Activated CD4-positive, alpha-beta T cell treated with anti-CD3 and anti-CD28 coated beads for 24 hours (primary cell): ENCODE measurements at regions not wholly inside any gene's neighbourhood (a gene's known extent, or its start where the extent isn't known, plus 50 kb on each side); places are given as distances from the start of the nearest gene placed in this dataset.
"Not testable (repeated sequence)": the region's sequence is repeated elsewhere in the genome, so short reads cannot be mapped to it uniquely, and the experiment has no call there.

Source experiments
- DNase-seq, 2 donors: peaks; one replicate each; pipeline ENCODE4 v3.0.0-alpha.2; 2020; ENCODE audit warnings: low read depth in 2 of 2

GRCh38 chr2:2896643-2897042, 481.0 kb downstream of the EIPR1 start:
- no peak for DNase-seq

GRCh38 chr2:2896011-2896410, 481.6 kb downstream of the EIPR1 start:
- DNase-seq: no peak

DNA sequence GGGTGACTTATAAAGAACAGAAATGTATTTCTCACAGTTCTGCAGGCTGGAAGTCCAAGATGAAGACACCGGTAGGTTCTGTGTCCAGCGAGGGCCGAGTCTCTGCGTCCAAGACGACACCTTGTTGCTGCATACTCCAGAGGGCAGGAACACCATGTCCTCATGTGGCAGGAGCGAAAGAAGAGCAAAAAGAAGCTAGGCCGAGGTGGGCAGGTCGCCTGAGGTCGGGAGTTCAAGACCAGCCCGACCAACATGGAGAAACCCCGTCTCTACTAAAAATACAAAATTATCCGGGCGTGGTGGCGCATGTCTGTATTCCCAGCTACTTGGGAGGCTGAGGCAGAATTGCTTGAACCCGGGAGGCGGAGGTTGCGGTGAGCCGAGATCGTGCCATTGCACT, 483.6 kb downstream of the EIPR1 start:
- not testable (repeated sequence) for DNase-seq

DNA sequence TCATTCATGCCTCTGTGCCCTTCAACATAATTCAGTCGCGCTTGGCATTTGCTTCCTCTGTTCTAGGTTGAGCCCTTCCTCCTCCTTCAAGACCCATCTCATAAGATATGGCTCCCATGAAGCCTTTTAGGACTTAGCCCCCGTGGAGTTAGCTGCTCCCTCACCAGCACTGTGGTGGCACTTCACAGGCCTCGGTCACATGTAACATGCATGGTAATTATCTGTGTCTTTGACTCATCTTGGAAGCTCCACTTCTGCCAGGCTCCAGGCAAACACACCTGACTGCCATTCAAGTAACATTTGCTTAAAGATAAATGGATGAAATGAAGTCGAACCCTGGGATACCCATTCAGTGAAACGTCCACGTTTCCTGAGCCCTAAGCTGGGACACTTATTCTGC, 484.7 kb downstream of the EIPR1 start:
- DNase-seq: no peak

DNA sequence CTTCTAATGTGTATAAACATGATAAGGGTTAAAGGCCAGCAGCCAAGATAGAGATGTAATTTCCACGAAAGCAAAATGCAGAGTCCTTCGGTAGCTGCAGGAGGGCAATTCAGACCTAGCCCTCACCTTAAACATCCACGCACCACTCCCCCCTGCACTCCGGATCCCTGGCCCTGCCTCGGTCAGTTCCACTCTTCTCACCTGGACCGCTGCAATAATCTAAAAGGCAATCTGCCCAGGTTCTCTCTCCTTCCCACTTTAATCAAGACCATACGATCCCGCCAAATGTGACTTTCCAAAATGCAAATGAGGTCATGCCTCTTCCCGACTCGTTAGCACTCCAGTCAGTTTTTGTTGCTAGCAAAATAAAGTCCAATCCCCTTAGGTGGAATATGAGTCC, 485.2 kb downstream of the EIPR1 start:
- DNase-seq: no peak

DNA sequence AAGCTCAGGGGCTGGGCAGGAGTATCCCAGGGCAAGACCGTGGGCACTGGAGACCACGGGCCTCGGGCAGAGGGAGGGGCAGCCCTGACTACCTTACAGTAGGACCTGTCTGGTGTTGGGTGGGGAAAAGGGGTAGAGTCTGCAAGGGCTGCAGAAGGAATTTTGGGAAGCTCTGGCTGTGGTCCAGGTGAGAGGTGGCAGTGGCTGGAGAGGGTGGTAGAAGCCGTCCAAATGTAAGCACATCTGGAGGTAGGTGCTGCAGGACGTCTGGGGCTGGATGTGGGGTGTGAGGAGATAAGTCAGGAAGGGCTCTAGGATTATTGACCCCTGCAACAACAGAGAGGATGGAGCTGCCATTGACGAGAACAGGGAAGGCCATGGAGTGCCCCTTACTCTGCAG, 486.7 kb downstream of the EIPR1 start:
- DNase-seq: no peak

- DNase-seq: no peak
These were observed 487.4 kb downstream of the EIPR1 start for GRCh38 chr2:2890246-2890645.

DNA sequence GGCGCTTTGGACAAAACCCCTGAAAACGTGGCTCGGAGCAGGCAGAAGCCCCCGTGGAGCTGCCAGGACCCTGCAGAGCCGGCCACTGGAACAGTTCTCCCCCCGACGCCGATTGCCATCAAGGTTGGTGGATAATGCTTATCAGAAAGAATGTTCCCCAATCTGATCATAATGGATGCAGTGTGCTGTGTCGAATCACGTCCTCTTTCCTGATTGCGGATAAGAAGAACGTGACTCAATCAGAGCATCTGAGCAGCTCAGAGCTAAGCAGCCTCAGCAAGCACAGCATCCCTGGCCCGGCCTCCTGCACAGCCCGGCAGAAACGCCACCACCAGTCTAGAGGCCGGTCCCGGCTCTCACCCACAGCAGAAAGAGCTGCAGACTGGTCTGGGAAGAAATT, 488.0 kb downstream of the EIPR1 start:
- DNase-seq: no peak

GRCh38 chr2:2889141-2889540, 488.5 kb downstream of the EIPR1 start:
- DNase-seq: no peak

DNA sequence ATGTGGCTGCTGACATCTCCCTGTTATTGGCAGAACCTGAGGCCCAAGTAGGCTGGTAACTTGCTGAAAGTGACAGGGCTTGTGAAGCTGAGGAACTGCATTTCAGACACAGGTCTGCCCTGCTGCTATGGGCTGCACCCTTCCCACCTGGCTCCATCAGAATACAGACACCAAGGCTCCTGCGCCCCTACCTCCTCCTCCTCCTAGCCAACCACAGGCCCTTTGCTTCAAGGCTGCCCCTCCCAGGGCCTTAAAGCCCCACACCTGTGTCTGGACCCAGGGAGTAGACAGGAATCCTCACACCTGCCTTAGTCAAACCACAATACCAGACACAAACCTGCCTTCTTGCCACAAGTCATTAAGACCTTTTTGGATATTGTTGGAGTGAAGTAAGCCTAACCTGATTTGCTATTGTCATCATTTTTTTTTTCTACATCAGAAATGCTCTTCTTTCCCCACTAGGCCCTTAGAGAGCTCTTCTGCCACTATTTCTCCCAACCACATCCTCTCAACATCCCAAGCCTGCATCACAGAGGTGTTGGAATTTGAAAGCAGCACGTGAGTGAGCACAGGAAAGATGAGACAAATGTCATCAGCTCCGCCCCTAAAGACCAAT, 489.7 kb downstream of the EIPR1 start:
- no peak for DNase-seq

DNA sequence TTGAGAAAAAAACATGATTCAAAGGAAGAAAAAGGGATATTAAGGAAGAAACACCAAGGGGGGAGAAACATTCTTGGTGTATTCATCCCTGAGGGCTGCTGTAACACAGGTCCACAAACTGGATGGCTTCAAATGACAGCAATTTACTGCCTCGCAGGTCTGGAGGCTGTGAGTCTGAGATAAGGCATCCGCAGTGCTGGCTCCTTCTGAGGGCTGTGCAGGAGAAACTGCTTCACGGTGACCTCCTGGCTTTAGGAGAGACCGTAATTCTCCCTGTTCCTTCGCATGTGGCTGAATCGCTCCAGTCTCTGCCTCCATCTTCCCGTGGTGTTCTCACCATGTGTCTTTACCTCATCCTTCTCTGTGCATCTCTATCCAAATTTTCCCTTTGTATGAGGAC, 490.7 kb downstream of the EIPR1 start:
- DNase-seq: no peak

DNA sequence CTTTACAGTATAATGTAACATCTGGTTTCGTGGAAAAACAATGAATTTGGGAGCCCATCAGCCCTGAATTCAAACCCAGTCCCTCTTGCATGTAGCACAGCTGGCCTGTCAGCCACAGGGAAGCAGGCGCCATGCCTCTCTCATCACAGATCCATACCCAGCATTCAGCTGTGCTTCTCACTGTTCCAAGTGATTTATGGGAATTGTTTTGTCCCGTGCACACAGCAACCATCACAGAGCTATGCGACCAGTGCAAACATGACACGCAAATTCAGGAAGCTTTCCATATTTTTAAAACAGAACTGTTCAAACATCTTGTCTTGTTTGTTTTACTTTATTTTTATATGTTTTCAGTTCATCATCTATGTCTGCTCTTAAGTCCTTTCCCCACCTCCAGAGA, 496.1 kb downstream of the EIPR1 start:
- DNase-seq: no peak

- DNase-seq: no peak
These were observed 496.7 kb downstream of the EIPR1 start for GRCh38 chr2:2880938-2881337.

DNA sequence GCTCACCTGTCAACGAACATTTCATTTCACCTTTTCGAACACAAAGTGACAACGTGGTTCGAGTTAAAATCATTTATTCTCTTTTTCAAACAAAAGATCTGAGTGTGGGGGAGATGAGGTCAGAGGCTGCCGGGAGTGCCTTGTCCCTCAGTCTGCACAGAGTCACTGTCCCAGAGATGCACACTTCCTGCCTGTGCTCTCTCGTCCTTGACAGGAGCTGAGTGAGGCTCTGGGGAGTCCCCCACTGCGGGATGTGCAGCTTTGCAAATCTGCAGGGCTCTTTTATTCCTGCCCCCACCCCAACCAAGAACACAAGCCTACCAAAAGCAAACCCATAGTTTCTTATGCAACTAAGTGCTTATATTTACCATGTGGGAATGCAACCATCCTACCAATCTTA, 497.8 kb downstream of the EIPR1 start:
- no peak for DNase-seq

DNA sequence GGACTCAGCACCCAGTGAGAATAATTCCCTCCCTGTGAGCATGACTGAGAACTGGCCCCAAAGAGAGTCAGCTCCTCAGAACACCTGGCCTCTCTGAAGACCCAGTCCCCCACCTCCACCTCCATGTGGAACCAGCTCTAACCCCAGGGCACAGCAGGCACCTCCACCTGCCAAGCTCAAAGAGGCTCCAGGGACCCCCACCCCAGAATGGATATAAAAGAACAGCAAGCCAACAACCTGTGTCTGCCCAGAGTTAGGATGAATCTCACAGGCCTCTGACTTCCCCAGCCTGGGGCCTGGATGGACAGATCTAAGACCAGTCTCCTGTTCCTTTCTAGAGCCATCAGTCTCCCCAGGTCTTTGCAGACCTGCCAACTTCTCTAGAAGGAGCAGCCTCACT, 498.5 kb downstream of the EIPR1 start:
- no peak for DNase-seq

DNA sequence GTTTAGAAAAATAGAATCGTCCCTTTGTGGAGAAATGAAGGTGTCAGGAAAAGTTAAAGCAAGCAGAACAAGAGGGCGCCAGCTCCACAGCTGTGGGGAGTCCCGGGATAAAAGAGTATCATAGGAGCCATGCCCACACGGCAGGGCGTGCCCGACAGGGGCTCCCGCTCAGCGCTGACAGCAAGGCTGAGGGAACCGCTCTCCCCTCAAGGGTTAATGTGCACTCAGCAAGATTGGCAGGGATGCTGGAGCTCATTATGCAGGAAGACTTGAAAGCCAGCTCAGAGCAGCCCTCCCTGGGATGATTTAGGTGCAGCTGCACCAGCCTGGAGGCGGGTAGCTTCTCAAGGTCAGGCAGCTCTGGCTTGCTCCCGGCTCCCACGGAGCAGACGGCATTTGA, 500.2 kb downstream of the EIPR1 start:
- DNase-seq: no peak

GRCh38 chr2:2876331-2877221, 501.0 kb downstream of the EIPR1 start:
- no peak for DNase-seq

GRCh38 chr2:2875831-2876230, 501.8 kb downstream of the EIPR1 start:
- no peak for DNase-seq

DNA sequence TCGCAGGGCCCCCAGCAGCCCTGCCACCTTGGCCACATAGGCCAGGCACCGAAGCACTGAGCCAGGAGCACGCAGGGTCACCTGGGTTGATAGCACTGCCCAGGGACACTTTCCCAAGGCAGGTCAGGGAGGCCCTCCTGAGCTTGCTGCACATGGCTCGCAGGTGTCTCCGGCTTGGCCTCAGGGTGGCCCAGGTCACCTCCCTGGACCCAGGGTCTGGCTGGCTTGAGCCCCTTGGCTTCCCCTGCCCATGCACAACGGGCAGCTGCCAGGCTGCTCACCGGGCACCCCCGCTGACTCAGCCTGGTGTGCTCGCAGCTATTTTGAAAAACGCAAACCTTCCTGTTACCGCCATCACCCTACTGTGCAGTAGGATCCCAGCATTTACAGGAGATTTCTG, 502.3 kb downstream of the EIPR1 start:
- DNase-seq: no peak

DNA sequence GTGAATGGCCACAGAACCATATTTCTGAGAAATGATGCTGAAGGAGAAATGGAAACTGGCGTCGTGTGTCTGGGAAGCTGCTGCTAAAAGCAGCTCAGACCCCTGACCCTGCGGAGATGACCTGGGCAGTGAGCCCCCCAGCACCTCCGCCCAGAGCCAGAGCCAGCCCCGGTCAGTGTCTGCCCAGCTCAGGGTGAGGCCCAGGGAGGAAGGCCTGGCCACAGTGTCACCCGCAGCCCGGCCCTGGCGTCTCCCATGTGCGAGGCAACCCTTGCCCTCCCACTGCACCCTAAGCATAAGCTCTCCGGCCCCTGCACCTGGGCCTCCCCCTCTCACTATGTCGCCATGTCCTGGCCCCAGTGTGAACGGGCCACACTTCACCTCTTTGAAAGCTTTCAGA, 502.8 kb downstream of the EIPR1 start:
- no peak for DNase-seq

DNA sequence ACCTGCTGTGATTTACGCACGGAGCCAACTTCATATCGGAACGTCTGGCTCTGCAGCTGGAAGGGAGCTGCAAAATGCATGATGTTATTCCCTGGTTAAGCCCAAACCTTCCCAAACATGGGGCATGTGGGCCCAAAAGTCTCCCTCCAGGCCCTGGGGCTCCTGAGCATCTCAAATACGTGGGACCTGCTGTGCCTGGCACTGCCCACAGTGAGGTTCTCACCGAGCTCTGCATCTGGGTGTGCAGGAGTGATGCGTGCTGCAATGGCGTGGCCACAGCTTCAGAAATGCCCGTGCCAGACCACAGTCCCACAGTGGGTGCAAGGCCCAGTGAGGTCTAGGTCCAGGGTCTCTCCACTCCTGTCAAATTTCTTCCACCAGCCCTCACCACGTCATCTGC, 503.3 kb downstream of the EIPR1 start:
- no peak for DNase-seq

GRCh38 chr2:2873450-2873811, 504.2 kb downstream of the EIPR1 start:
- DNase-seq: no peak

- DNase-seq: no peak
These were observed 504.7 kb downstream of the EIPR1 start for GRCh38 chr2:2872713-2873449.
